VCaP (cell line): ENCODE measurements at regions not wholly inside any gene's neighbourhood (a gene's known extent, or its start where the extent isn't known, plus 50 kb on each side); places are given as distances from the start of the nearest gene placed in this dataset.

Experiments
- H3K27ac ChIP-seq: fragments of 450-650 bp; 2 replicates; pipeline ENCODE4 v1.5.1; 2017
- CTCF ChIP-seq: fragments of 450-650 bp; conservative IDR thresholded peaks from 2 replicates; pipeline ENCODE4 v1.5.1; 2017; ENCODE audit warnings: mild to moderate bottlenecking, moderate library complexity

- H3K27ac ChIP-seq = no peak overlapping the region
- no peak for TF ChIP-seq CTCF
These were observed 111.8 kb upstream of the CENPW start for GRCh38 chr6:126227833-126228702.

- TF ChIP-seq CTCF = no peak
- no peak overlapping the region for H3K27ac ChIP-seq
These were observed 107.2 kb upstream of the CENPW start for GRCh38 chr6:126232671-126233070.

- H3K27ac ChIP-seq = no peak overlapping the region
- no peak for TF ChIP-seq CTCF
These were observed 106.7 kb upstream of the CENPW start for GRCh38 chr6:126233192-126233591.

- H3K27ac ChIP-seq = no peak overlapping the region
- TF ChIP-seq CTCF = no peak
These were observed 104.6 kb upstream of the CENPW start for GRCh38 chr6:126235363-126235762.

GRCh38 chr6:126245077-126245476 is 94.8 kb upstream of the CENPW start:
- TF ChIP-seq CTCF = no peak
- H3K27ac ChIP-seq = no peak overlapping the region

- no peak overlapping the region for H3K27ac ChIP-seq
- peak; percentile 30; the same call in 1 of the 2 replicates for TF ChIP-seq CTCF
These were observed 87.8 kb upstream of the CENPW start for GRCh38 chr6:126252154-126252553.

- TF ChIP-seq CTCF = no peak
- no peak overlapping the region for H3K27ac ChIP-seq
These were observed 86.5 kb upstream of the CENPW start for GRCh38 chr6:126253431-126253830.
